Sciatic nerve (tissue), 2 donors: ENCODE measurements at regions not wholly inside any gene's neighbourhood (a gene's known extent, or its start where the extent isn't known, plus 50 kb on each side); places are given as distances from the start of the nearest gene placed in this dataset.
"Not testable (repeated sequence)": the region's sequence is repeated elsewhere in the genome, so short reads cannot be mapped to it uniquely, and the experiment has no call there.

Experiments used
- ATAC-seq: fragments of 200-7000 bp; cut with Tn5 transposase; one replicate; pipeline ENCODE4 v1.9.1; 2020; ENCODE audit warnings: mild to moderate bottlenecking, moderate library complexity
- DNase-seq: peaks from one replicate; pipeline ENCODE4 v3.0.0-alpha.2; 2020; ENCODE audit warnings: low spot score
- intact Hi-C: fragments of 100-400 bp; cut with DNase I; formaldehyde crosslinking; loops from one replicate; pipeline ENCODE4 v1.14.2; 2022
- donor health status: DM: no; HTN: no; CAD: no.
- donor health status: DM: no; HTN: no; CAD: no.

- intact Hi-C loops, DNase-seq, ATAC-seq: not testable (repeated sequence)
These were observed 126.7 kb downstream of the PJA2 start for GRCh38 chr5:109283086-109283485.

- intact Hi-C loops: no loop called here
- ATAC-seq (no peak), DNase-seq (no peak)
These were observed 128.6 kb downstream of the PJA2 start for GRCh38 chr5:109281136-109281690.

- ATAC-seq: no peak
- intact Hi-C loops: no loop called here
These were observed 131.6 kb downstream of the PJA2 start for GRCh38 chr5:109278141-109278540.

GRCh38 chr5:109275919-109276318 is 133.9 kb downstream of the PJA2 start:
- intact Hi-C loops: no loop called here
- ATAC-seq: no peak
- DNase-seq: no peak

More at GRCh38 chr5:109278141-109278540, 131.6 kb downstream of the PJA2 start:
- DNase-seq: no peak

- intact Hi-C loops: no loop called here
- DNase-seq: no peak
- no peak for ATAC-seq
These were observed 136.2 kb downstream of the PJA2 start for GRCh38 chr5:109273594-109273993.

GRCh38 chr5:109267283-109267682 is 142.5 kb downstream of the PJA2 start:
- no peak for DNase-seq
- ATAC-seq: no peak

GRCh38 chr5:109258755-109259154 is 151.0 kb downstream of the PJA2 start:
- no peak for DNase-seq
- ATAC-seq: no peak
- intact Hi-C loops: no loop called here

More at GRCh38 chr5:109267283-109267682, 142.5 kb downstream of the PJA2 start:
- intact Hi-C loops: no loop called here

GRCh38 chr5:109256486-109256885 is 153.3 kb downstream of the PJA2 start:
- intact Hi-C loops: no loop called here
- ATAC-seq: no peak
- DNase-seq: no peak

- no peak for ATAC-seq
- intact Hi-C loops: no loop called here
- no peak for DNase-seq
These were observed 155.3 kb downstream of the PJA2 start for GRCh38 chr5:109254511-109254910.

GRCh38 chr5:109253262-109253661 is 156.5 kb downstream of the PJA2 start:
- intact Hi-C loops: no loop called here
- ATAC-seq (peak; percentile 63), DNase-seq (no peak)

GRCh38 chr5:109252731-109253130 is 157.0 kb downstream of the PJA2 start:
- ATAC-seq (no peak), DNase-seq (no peak)
- intact Hi-C loops: no loop called here

GRCh38 chr5:109250533-109251329 is 159.0 kb downstream of the PJA2 start:
- no peak for ATAC-seq
- intact Hi-C loops: no loop called here

GRCh38 chr5:109250080-109250479 is 159.7 kb downstream of the PJA2 start:
- no peak for DNase-seq
- ATAC-seq: no peak
- intact Hi-C loops: no loop called here

More at GRCh38 chr5:109250533-109251329, 159.0 kb downstream of the PJA2 start:
- DNase-seq: no peak

GRCh38 chr5:109249126-109249525 is 160.6 kb downstream of the PJA2 start:
- intact Hi-C loops: no loop called here
- ATAC-seq (no peak), DNase-seq (no peak)

- ATAC-seq (no peak), DNase-seq (no peak)
- intact Hi-C loops: no loop called here
These were observed 161.8 kb downstream of the PJA2 start for GRCh38 chr5:109247986-109248385.

- DNase-seq: no peak
- no peak for ATAC-seq
- intact Hi-C loops: no loop called here
These were observed 162.8 kb downstream of the PJA2 start for GRCh38 chr5:109246841-109247592.
